HG03442 (cell line): ENCODE measurements at regions not wholly inside any gene's neighbourhood (a gene's known extent, or its start where the extent isn't known, plus 50 kb on each side); places are given as distances from the start of the nearest gene placed in this dataset.
"Not testable (repeated sequence)": the region's sequence is repeated elsewhere in the genome, so short reads cannot be mapped to it uniquely, and the experiment has no call there.

ENCODE experiments used
- ATAC-seq: cut with Tn5 transposase; IDR thresholded peaks from one replicate; pipeline ENCODE4 v1.9.1; 2021; ENCODE audit warnings: mild to moderate bottlenecking, moderate library complexity; ENCODE audit not compliant: unreplicated experiment

DNA sequence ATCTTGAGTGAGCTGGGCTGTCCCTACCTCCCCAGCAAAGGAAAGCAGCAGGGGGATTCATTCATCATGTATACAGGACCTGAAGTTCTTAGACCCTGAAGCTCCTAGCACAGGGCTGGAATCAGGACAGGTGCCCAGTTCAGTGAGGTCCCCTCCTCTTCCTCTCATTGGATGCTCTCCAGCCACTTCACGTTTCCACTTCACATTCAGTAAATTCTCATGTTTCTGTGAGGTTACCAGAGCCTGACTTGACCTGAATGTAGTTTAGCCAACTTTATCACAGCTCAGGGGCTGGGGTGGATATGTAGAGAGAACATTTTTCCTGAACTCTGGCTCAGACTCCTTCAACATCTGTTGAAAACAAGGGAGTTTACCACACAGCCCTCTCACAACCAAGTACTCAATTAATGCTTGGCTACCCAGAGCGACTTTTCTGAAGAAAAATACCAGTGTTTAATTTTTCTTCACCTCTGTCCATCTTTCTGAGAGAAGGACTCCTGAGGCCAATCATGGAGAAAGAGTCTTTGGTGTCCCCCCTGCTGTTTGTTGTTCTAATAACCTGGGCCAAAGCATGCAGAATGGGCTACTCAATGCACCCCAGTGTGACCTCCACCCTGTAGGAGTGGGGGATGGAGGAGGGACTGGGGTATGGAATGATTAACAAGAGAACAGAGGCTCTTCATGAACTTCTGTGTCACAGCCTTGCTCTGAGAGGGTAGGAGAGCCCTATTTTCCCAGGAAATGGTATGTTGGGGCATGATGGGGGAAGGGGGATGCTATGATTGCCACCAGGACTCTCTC lies 108.3 kb upstream of the FGGY start:
- ATAC-seq: no peak

DNA sequence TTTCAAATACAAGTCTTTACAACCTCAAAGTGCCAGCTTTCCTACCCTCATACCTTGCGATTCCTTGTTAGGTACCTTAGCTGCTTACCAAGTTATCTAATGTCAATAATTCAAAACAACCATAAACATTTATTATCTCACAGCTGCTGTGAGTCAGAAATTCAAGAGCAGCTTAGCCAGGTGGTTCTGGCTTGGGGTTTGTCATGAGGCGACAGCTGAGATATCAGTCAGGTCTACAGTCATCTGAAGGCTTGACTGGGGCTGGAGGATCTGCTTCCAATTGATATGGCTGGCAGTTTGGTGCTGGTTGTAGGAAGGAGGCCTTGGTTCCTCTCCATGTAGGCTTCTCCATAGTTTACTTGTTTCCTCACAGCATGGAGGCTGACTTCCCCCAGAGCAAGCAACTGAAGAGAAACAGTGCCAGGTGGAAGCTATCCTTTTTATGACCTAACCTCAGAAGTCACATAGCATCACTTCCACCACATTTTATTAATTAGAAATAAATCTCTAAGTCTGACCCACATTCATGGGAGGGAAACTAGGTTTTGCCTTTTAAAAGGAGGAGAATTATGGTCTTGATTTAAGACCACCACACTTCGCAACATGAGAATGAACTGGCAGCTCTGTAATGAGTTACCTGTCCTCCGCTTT lies 103.3 kb upstream of the FGGY start:
- ATAC-seq: no peak

GRCh38 chr1:59194621-59195020 lies 102.3 kb upstream of the FGGY start:
- no peak for ATAC-seq

- no peak for ATAC-seq
Measured at GRCh38 chr1:59195151-59195550, 101.7 kb upstream of the FGGY start.

GRCh38 chr1:59198564-59198963 lies 98.3 kb upstream of the FGGY start:
- no peak for ATAC-seq

DNA sequence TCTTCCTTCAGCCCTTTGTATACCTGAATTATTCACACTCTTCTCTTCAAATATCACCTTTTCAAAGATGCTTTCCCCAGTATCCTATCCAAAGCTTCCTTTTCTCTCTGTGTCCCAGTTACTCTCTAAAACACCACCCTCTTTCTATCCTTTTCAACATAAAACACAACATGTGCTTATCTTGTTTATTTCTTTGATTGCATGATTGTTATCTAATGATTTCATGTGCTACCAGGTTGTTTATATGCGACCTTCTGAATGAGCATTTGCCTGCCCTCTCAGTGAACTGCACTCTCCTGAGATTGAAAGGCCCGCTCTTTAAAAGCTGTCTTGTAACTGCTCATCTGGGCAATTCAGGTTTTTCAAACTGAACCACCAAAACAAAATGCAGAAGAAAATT lies 97.7 kb upstream of the FGGY start:
- ATAC-seq: no peak

GRCh38 chr1:59199719-59200376 lies 97.0 kb upstream of the FGGY start:
- ATAC-seq: no peak

DNA sequence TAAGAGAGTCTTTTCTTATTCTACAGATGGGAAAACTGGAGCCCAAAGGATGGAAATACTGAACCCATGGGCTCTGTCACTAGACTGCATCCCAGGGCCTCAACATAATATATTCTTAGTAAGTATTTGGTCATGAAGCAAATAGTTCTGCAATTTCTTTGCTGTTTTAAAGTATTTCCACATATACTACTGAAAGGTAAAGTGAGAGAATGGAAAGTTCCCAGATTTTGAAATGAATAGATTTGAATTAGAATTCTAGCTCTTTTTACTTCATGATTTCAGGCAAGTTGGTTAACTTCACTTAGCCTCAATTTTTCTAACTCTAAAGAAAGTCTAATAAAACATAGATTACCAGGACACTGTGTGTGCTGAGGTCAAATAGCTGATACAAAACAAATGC lies 95.6 kb upstream of the FGGY start:
- no peak for ATAC-seq

DNA sequence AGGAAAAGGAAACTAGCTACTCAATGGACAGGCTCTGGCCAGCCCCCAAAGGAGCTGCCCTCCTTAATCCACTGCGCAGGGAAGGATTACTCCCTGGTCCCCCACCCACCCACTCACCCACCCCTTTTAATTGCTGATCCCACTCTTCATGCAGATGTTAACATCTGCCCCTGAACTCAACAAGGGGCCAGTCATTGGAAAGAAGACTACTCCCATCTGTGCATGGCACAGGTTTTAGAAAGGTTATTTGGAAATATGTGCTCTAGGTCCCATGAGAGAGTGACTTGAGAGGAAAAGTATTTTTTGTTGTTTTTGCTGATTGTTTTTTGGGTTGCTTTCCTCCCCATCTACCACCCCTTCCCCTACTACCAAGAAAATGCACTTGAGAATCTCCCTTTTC lies 94.4 kb upstream of the FGGY start:
- no peak for ATAC-seq

GRCh38 chr1:59204001-59204400 lies 92.9 kb upstream of the FGGY start:
- no peak for ATAC-seq

DNA sequence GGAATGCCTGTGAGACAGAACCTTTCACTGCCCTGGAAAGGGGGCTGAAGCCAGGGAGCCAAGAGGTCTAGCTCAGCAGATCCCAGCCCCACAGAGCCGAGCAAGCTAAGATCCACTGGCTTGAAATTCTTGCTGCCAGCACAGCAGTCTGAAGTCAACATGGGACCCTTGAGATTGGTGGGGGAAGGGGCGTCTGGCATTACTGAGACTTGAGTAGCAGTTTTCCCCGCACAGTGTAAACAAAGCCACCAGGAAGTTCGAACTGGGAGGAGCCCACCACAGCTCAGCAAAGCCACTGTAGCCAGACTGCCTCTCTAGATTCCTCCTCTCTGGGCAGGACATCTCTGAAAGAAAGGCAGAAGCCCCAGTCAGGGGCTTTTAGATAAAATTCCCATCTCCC lies 90.3 kb upstream of the FGGY start:
- ATAC-seq: not testable (repeated sequence)

GRCh38 chr1:59210430-59210829 lies 86.5 kb upstream of the FGGY start:
- not testable (repeated sequence) for ATAC-seq

- no peak for ATAC-seq
Measured at GRCh38 chr1:59212706-59213105, 84.2 kb upstream of the FGGY start.

DNA sequence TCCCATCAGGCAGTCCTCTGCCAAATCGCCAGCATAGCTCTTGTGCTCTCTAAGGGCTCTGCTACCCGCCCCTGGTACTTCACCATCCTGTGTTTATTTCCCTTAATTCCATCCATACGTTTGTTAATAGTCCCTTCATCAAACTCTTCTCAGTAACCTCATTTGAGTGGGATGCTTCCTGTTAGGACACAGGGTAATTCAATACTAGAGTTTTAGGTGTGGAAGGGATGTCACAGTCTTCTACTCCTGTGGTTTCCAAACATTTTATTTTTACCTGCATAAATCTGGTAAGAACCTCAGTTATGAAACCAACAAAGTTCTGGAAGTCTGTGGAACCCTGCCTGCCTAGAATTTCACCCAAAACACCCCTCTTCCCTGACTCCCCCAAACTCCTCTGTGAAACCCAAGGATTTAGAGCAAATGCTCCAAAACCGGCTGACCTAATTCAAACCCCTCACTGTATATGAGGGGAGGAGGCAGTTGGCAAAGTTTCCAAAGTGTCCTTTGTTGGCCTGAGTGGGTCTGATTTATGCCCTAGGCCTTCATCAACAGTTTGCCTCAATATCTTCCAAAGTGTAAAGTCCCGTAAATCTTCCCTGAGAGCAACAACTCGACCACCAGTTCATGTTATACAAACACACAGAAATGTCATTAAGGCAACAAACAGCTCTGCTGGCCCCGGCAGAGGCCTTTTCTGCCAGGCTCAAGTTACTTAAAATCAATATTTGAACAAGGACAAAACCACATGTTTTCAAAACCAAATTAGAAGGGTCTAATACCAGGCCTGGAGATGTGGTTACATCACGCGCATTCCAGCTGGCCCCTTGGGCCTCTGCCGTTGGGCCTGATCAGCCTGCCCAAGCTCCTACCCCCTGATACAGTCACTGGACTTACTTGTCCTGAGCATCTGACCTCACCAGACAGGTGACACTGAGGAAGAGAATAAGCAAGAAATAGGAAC lies 82.4 kb upstream of the FGGY start:
- no peak for ATAC-seq

GRCh38 chr1:59215766-59216291 lies 81.1 kb upstream of the FGGY start:
- ATAC-seq: no peak

GRCh38 chr1:59217439-59217838 lies 79.5 kb upstream of the FGGY start:
- not testable (repeated sequence) for ATAC-seq

- no peak for ATAC-seq
Measured at GRCh38 chr1:59218521-59219236, 78.2 kb upstream of the FGGY start.

GRCh38 chr1:59219916-59220315 lies 77.0 kb upstream of the FGGY start:
- ATAC-seq: no peak

DNA sequence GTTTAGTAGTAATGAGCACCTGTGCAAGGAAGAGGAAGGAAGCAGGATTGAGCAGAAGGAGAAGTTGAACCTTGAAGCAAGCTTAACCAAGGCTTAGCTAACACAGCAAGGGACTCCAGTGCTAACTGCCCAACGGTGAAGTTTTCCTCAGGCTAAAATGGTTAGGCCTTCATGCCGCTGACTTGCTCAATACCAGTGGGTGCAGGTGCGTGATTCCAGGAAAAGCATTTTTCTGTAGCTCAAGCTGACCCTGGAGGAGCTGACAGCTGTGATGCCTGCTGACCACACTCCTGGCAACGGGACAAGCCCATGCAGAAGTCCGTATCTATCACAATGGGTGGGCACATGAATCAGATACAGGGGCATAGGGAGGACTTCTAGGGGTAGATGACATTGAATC lies 76.5 kb upstream of the FGGY start:
- no peak for ATAC-seq

DNA sequence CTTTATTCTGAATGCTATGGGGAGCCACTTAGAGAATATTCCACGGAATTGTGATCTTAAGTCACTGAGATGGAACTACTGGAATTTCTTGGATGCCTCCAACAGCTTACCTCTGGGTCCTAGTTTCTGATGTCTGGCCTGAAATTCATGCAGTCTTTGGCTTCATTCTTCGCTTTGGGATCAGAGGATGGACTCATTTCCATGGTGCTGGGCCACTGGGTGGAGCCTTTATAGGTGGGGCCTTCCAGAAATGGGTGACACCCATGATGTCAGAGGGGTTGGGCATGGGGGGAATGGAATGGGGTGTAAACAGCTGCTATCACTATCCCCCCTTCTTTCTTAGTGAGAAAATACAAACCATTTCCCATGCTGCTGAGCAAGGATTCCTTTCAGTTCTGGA lies 73.7 kb upstream of the FGGY start:
- no peak for ATAC-seq
